HUDEP-2 (cell line): ENCODE measurements at regions not wholly inside any gene's neighbourhood (a gene's known extent, or its start where the extent isn't known, plus 50 kb on each side); places are given as distances from the start of the nearest gene placed in this dataset.

Source experiments
- DNase-seq, 76 experiments: peaks; one replicate each; lab custom pipeline; 2025; ENCODE audit not compliant: unreplicated experiment in 76 of 76; lab: John Stamatoyannopoulos, UW

- DNase-seq = no peak
Observed at GRCh38 chr17:52306314-52306713, 147.8 kb upstream of the CA10 start.

GRCh38 chr17:52298881-52299280, 140.4 kb upstream of the CA10 start:
- no peak for DNase-seq

- DNase-seq = no peak
Observed at GRCh38 chr17:52297230-52298010, 138.9 kb upstream of the CA10 start.

- DNase-seq = no peak
Observed at GRCh38 chr17:52294301-52294700, 135.8 kb upstream of the CA10 start.

- no peak for DNase-seq
Observed at GRCh38 chr17:52287611-52288010, 129.1 kb upstream of the CA10 start.

- DNase-seq = no peak
Observed at GRCh38 chr17:52283872-52284271, 125.4 kb upstream of the CA10 start.

GRCh38 chr17:52276381-52277008, 118.0 kb upstream of the CA10 start:
- DNase-seq = no peak

- no peak for DNase-seq
Observed at GRCh38 chr17:52271781-52272180, 113.3 kb upstream of the CA10 start.

GRCh38 chr17:52255347-52255746, 96.8 kb upstream of the CA10 start:
- no peak for DNase-seq

- no peak for DNase-seq
Observed at GRCh38 chr17:52244689-52245088, 86.2 kb upstream of the CA10 start.

- DNase-seq = no peak
Observed at GRCh38 chr17:52242268-52242667, 83.8 kb upstream of the CA10 start.

GRCh38 chr17:52237151-52237550, 78.6 kb upstream of the CA10 start:
- no peak for DNase-seq

- DNase-seq = no peak
Observed at GRCh38 chr17:52235516-52235915, 77.0 kb upstream of the CA10 start.

GRCh38 chr17:52233632-52234031, 75.1 kb upstream of the CA10 start:
- DNase-seq = no peak

GRCh38 chr17:52233176-52233575, 74.7 kb upstream of the CA10 start:
- no peak for DNase-seq

- no peak for DNase-seq
Observed at GRCh38 chr17:52228823-52229222, 70.3 kb upstream of the CA10 start.

- DNase-seq = no peak
Observed at GRCh38 chr17:52227926-52228325, 69.4 kb upstream of the CA10 start.

GRCh38 chr17:52213451-52213850, 54.9 kb upstream of the CA10 start:
- DNase-seq = no peak

- DNase-seq = no peak
Observed at GRCh38 chr17:52212851-52213250, 54.3 kb upstream of the CA10 start.

- no peak for DNase-seq
Observed at GRCh38 chr17:52209507-52209906, 51.0 kb upstream of the CA10 start.
